ENCODE measurements at regions not wholly inside any gene's neighbourhood (a gene's known extent, or its start where the extent isn't known, plus 50 kb on each side); places are given as distances from the start of the nearest gene placed in this dataset.

DNA sequence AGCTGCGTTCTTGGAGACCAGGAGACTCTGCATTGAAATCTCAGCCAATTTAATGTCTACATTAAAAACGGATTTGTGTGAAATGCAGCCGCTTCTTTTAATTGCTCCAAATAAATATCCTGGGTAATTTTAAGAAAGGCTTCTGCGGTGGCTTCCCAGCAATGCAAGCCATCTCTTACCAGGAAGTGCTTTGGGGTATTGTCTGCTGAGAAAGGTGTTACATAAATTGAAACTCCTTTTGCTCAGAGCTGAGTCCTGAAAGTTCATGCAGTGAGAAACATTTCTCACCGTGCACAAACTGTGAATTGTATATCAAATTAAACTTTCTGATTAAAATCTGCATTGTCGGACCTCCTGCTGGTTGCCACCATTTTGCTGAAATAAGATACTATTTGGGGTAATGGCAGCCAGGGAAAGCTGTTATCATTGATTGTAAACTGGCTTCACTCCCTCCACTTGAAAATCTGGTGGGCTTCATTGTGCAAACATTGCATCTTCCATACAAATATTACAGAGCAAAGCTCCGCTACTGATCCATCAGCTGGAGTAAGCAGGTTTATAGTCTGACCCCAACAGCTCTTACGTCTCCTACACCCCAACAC is 59.5 kb downstream of the ZIC5 start:
- Histone ChIP-seq H3K9me2 (ENCODE audit: insufficient read depth) (no peaks in the 10 kb centered on the region), H3K4me3 (no peak overlapping the region), H3K27me3 (ENCODE audit: insufficient read depth, low read depth) (no peaks in the 10 kb centered on the region), H3K9me3 (ENCODE audit: insufficient read depth, low read depth) (no peaks in the 10 kb centered on the region), H3K4me1 (replicated peaks; ENCODE audit: insufficient read depth) (no peaks in the 10 kb centered on the region), H3K36me3 (ENCODE audit: low read depth) (no peaks in the 10 kb centered on the region), H2AFZ (no peak overlapping the region), H3K4me2 (no peak overlapping the region), H3F3A (ENCODE audit: insufficient read depth, low read depth) (no peaks in the 10 kb centered on the region), H4K20me1 (ENCODE audit: insufficient read depth) (no peaks in the 10 kb centered on the region), H3K27ac (no peak overlapping the region), H3K79me2 (ENCODE audit: low read depth) (no peaks in the 10 kb centered on the region)
- CTCF ChIA-PET, result no interaction called here
- BruUV-seq (replicated peaks), result no TSS peak
- DNase-seq, result no peak
- no peak for TF ChIP-seq EZH2 (IDR thresholded peaks at IDR 0.05; ENCODE audit: low read depth)
- intact Hi-C loops (cut with micrococcal nuclease; ENCODE audit: unreplicated experiment), result loop anchor here (10.0 kb wide), 1 partner anchor 467 kb away; no protein-coding TSS in a partner anchor
- POLR2A ChIA-PET (ENCODE audit: unreplicated experiment), result no interaction called here

GRCh38 chr13:99911069-99911964 is 60.2 kb downstream of the ZIC5 start:
- Histone ChIP-seq H3K4me2 (no peak overlapping the region), H3K4me1 (replicated peaks; ENCODE audit: insufficient read depth) (no peaks in the 10 kb centered on the region), H3F3A (ENCODE audit: insufficient read depth, low read depth) (no peaks in the 10 kb centered on the region), H4K20me1 (ENCODE audit: insufficient read depth) (no peaks in the 10 kb centered on the region), H3K4me3 (no peak overlapping the region), H3K79me2 (ENCODE audit: low read depth) (no peaks in the 10 kb centered on the region), H2AFZ (no peak overlapping the region), H3K36me3 (ENCODE audit: low read depth) (no peaks in the 10 kb centered on the region), H3K27me3 (ENCODE audit: insufficient read depth, low read depth) (no peaks in the 10 kb centered on the region), H3K9me3 (ENCODE audit: insufficient read depth, low read depth) (no peaks in the 10 kb centered on the region), H3K9me2 (ENCODE audit: insufficient read depth) (no peaks in the 10 kb centered on the region), H3K27ac (no peak overlapping the region)
- POLR2A ChIA-PET (ENCODE audit: unreplicated experiment), result no interaction called here
- intact Hi-C loops (cut with micrococcal nuclease; ENCODE audit: unreplicated experiment), result loop anchor here (10.0 kb wide), 1 partner anchor 467 kb away; no protein-coding TSS in a partner anchor
- DNase-seq, result no peak
- CTCF ChIA-PET, result no interaction called here
- TF ChIP-seq EZH2 (IDR thresholded peaks at IDR 0.05; ENCODE audit: low read depth), result no peak
- TF ChIP-seq, protein P1, sequence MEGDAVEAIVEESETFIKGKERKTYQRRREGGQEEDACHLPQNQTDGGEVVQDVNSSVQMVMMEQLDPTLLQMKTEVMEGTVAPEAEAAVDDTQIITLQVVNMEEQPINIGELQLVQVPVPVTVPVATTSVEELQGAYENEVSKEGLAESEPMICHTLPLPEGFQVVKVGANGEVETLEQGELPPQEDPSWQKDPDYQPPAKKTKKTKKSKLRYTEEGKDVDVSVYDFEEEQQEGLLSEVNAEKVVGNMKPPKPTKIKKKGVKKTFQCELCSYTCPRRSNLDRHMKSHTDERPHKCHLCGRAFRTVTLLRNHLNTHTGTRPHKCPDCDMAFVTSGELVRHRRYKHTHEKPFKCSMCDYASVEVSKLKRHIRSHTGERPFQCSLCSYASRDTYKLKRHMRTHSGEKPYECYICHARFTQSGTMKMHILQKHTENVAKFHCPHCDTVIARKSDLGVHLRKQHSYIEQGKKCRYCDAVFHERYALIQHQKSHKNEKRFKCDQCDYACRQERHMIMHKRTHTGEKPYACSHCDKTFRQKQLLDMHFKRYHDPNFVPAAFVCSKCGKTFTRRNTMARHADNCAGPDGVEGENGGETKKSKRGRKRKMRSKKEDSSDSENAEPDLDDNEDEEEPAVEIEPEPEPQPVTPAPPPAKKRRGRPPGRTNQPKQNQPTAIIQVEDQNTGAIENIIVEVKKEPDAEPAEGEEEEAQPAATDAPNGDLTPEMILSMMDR (conservative IDR thresholded peaks at IDR 0.05), result no peak
- BruUV-seq (replicated peaks), result no TSS peak

- DNase-seq, result no peak
- POLR2A ChIA-PET (ENCODE audit: unreplicated experiment), result no interaction called here
- H3K4me1 ChIP-seq (replicated peaks; ENCODE audit: insufficient read depth), result no peaks in the 10 kb centered on the region
- TF ChIP-seq EZH2 (IDR thresholded peaks at IDR 0.05; ENCODE audit: low read depth), result no peak
- H3K9me2 ChIP-seq (ENCODE audit: insufficient read depth), result no peaks in the 10 kb centered on the region
- CTCF ChIA-PET, result no interaction called here
- H3K36me3 ChIP-seq (ENCODE audit: low read depth), result no peaks in the 10 kb centered on the region
- H3K4me3 ChIP-seq, result no peak overlapping the region
- H3K79me2 ChIP-seq (ENCODE audit: low read depth), result no peaks in the 10 kb centered on the region
- no peaks in the 10 kb centered on the region for H3K27me3 ChIP-seq (ENCODE audit: insufficient read depth, low read depth)
- no peak overlapping the region for H2AFZ ChIP-seq
- intact Hi-C loops (cut with micrococcal nuclease; ENCODE audit: unreplicated experiment), result loop anchor here (10.0 kb wide), 2 partner anchors 465 to 1215 kb away; no protein-coding TSS in a partner anchor
- no peaks in the 10 kb centered on the region for H3F3A ChIP-seq (ENCODE audit: insufficient read depth, low read depth)
- no TSS peak for BruUV-seq (replicated peaks)
- H3K4me2 ChIP-seq, result no peak overlapping the region
- H3K9me3 ChIP-seq (ENCODE audit: insufficient read depth, low read depth), result no peaks in the 10 kb centered on the region
- no peaks in the 10 kb centered on the region for H4K20me1 ChIP-seq (ENCODE audit: insufficient read depth)
- no peak overlapping the region for H3K27ac ChIP-seq
Measured at GRCh38 chr13:99909836-99910619, 61.5 kb downstream of the ZIC5 start.
